Gastroesophageal sphincter (tissue), 3 donors: ENCODE measurements at regions not wholly inside any gene's neighbourhood (a gene's known extent, or its start where the extent isn't known, plus 50 kb on each side); places are given as distances from the start of the nearest gene placed in this dataset.

ENCODE experiments used
- CTCF ChIP-seq, 4 experiments: fragments of 200-600 bp in 2 of 4; fragments of 450-650 bp in 2 of 4; sonication (generic) in 1 of 4; IDR thresholded peaks; one replicate each; pipeline ENCODE4 v1.5.1; 2017 to 2019; ENCODE audit warnings: antibody characterized with exemption in 4 of 4, mild to moderate bottlenecking in 2 of 4, moderate library complexity in 2 of 4
- EP300 ChIP-seq: sonication (generic); formaldehyde crosslinking; IDR thresholded peaks from one replicate; pipeline ENCODE4 v1.6.1; 2017; ENCODE audit warnings: antibody characterized with exemption, mild to moderate bottlenecking
- POLR2AphosphoS5 ChIP-seq: sonication (generic); formaldehyde crosslinking; IDR thresholded peaks from one replicate; pipeline ENCODE4 v1.6.1; 2017; ENCODE audit warnings: antibody characterized with exemption

GRCh38 chr5:125970631-125971307 lies 452.4 kb upstream of the GRAMD2B start:
- TF ChIP-seq POLR2AphosphoS5 = no peak
- no peak for TF ChIP-seq EP300
- no peak for TF ChIP-seq CTCF (IDR thresholded peaks at IDR 0.05)
